Endothelial cell of umbilical vein (primary cell): ENCODE measurements at regions not wholly inside any gene's neighbourhood (a gene's known extent, or its start where the extent isn't known, plus 50 kb on each side); places are given as distances from the start of the nearest gene placed in this dataset.

Experiments
- EZH2 ChIP-seq: IDR thresholded peaks from 2 replicates; pipeline ENCODE4 v1.6.1; 2012; ENCODE audit warnings: borderline replicate concordance, low read depth, mild to moderate bottlenecking, moderate library complexity, low read length, inconsistent platforms; ENCODE audit not compliant: severe bottlenecking
- POLR2A ChIP-seq: IDR thresholded peaks from 2 replicates; pipeline ENCODE4 v1.6.1; 2012; ENCODE audit warnings: low read depth, mild to moderate bottlenecking, control low read depth, low read length
- TF ChIP-seq, protein P1 (sequence below), 2 donors: IDR thresholded peaks; 1 replicate in 1 of 2; 2 replicates in 1 of 2; pipeline ENCODE4 v1.5.1; 2011; ENCODE audit warnings: low read length in 2 of 2, mild to moderate bottlenecking in 2 of 2, moderate library complexity in 2 of 2, control low read depth in 1 of 2, inconsistent platforms in 1 of 2, low read depth in 1 of 2; ENCODE audit not compliant: insufficient read depth in 1 of 2; ENCODE audit errors: extremely low read depth in 1 of 2

DNA sequence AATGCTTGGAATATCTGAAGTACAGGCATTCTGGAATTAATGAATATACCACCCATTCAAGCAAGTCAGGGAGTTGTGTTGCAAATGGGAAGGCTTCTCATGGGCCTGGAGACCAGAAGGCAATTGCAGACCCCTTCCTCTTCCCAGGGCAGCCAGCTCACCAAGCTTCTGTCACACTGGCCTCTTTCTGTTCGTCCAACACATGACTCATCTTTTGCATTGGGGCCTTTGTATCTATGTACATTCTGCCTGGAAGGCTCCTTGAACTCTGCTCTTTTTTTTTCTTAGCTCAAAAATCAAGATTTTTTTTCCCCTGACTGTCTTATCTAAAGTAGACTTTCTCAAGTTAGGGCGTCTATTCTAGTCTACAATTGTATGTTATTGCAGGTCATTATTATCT, 132.9 kb upstream of the MYLIP start:
- TF ChIP-seq POLR2A (no peak), EZH2 (no peak)
- TF ChIP-seq, protein P1, sequence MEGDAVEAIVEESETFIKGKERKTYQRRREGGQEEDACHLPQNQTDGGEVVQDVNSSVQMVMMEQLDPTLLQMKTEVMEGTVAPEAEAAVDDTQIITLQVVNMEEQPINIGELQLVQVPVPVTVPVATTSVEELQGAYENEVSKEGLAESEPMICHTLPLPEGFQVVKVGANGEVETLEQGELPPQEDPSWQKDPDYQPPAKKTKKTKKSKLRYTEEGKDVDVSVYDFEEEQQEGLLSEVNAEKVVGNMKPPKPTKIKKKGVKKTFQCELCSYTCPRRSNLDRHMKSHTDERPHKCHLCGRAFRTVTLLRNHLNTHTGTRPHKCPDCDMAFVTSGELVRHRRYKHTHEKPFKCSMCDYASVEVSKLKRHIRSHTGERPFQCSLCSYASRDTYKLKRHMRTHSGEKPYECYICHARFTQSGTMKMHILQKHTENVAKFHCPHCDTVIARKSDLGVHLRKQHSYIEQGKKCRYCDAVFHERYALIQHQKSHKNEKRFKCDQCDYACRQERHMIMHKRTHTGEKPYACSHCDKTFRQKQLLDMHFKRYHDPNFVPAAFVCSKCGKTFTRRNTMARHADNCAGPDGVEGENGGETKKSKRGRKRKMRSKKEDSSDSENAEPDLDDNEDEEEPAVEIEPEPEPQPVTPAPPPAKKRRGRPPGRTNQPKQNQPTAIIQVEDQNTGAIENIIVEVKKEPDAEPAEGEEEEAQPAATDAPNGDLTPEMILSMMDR (IDR thresholded peaks at IDR 0.05; ENCODE audit: extremely low read depth in 1 of 2, insufficient read depth in 1 of 2, low read depth in 1 of 2, low read length in 2 of 2) = no peak
